Upper lobe of right lung (tissue), 1 donor: ENCODE measurements at regions not wholly inside any gene's neighbourhood (a gene's known extent, or its start where the extent isn't known, plus 50 kb on each side); places are given as distances from the start of the nearest gene placed in this dataset.

Experiments
- ATAC-seq: fragments of 200-7000 bp; cut with Tn5 transposase; one replicate; pipeline ENCODE4 v1.9.1; 2020; ENCODE audit warnings: mild to moderate bottlenecking, moderate library complexity
- DNase-seq: peaks from one replicate; pipeline ENCODE4 v3.0.0-alpha.2; 2020
- H3K27ac ChIP-seq: fragments of 200-600 bp; one replicate; pipeline ENCODE4 v1.8.0; 2022
- H3K27me3 ChIP-seq: fragments of 200-600 bp; one replicate; pipeline ENCODE4 v1.8.0; 2022; ENCODE audit warnings: mild to moderate bottlenecking
- H3K36me3 ChIP-seq: fragments of 200-600 bp; one replicate; pipeline ENCODE4 v1.8.0; 2022
- H3K4me1 ChIP-seq: fragments of 200-600 bp; one replicate; pipeline ENCODE4 v1.8.0; 2022
- H3K4me3 ChIP-seq: fragments of 200-600 bp; one replicate; pipeline ENCODE4 v1.8.0; 2022; ENCODE audit warnings: mild to moderate bottlenecking
- H3K9me3 ChIP-seq: fragments of 200-600 bp; one replicate; pipeline ENCODE4 v1.8.0; 2022
- intact Hi-C: fragments of 100-400 bp; cut with DNase I; formaldehyde crosslinking; loops from one replicate; pipeline ENCODE4 v1.11.0; 2022
- TF ChIP-seq, protein P1 (sequence below): fragments of 200-600 bp; IDR thresholded peaks from one replicate; pipeline ENCODE4 v1.8.0; 2022; ENCODE audit warnings: antibody characterized with exemption
- donor health status: DM: no; HTN: yes; CAD: no; lungs with severe emphysema.

DNA sequence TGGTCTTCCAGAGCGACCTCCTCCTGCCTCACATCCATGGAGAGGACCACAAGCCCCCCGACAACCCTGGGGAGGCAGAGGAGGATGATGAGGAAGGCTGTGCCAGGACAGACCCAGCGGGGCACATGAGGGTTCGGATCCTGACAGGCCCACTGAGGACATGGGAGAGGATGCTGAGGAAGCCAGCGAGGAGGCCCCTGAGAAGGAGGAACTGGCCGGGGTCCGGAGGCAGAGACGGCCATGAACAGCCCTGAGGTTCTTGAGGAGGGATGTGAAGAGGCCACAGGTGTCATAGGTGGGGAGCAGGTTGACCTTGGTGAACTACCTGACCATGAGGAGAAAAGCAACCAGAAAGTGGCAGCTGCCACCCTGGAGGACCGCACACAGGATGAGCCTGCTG is 54.9 kb upstream of the WNT7A start:
- Histone ChIP-seq H3K4me1 (no peaks in the 10 kb centered on the region), H3K9me3 (no peaks in the 10 kb centered on the region), H3K27ac (no peak overlapping the region), H3K27me3 (peaks cover 7% of the 10 kb centered on the region), H3K36me3 (no peaks in the 10 kb centered on the region), H3K4me3 (no peak overlapping the region)
- ATAC-seq (no peak), DNase-seq (no peak)
- intact Hi-C loops, result no loop called here
- TF ChIP-seq, protein P1, sequence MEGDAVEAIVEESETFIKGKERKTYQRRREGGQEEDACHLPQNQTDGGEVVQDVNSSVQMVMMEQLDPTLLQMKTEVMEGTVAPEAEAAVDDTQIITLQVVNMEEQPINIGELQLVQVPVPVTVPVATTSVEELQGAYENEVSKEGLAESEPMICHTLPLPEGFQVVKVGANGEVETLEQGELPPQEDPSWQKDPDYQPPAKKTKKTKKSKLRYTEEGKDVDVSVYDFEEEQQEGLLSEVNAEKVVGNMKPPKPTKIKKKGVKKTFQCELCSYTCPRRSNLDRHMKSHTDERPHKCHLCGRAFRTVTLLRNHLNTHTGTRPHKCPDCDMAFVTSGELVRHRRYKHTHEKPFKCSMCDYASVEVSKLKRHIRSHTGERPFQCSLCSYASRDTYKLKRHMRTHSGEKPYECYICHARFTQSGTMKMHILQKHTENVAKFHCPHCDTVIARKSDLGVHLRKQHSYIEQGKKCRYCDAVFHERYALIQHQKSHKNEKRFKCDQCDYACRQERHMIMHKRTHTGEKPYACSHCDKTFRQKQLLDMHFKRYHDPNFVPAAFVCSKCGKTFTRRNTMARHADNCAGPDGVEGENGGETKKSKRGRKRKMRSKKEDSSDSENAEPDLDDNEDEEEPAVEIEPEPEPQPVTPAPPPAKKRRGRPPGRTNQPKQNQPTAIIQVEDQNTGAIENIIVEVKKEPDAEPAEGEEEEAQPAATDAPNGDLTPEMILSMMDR, result no peak

DNA sequence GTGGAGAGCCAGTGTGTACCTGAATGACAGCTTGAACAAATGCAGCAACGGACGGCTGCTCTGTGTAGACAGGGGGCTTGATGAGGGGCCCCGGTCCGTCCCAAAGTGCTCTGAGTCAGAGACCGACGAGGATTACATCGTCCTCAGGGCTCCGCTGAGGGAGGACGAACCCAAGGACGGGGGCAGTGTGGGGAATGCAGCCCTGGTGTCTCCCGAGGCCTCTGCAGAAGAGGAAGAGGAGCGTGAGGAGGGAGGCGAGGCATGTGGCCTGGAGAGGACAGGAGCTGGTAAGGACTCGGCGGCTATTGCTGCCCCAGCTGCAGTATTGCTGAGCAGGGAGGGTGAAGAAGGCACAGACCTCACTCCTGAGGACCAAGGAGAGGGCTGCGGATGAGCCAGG is 54.4 kb upstream of the WNT7A start:
- no peaks in the 10 kb centered on the region for H3K4me1 ChIP-seq
- H3K27me3 ChIP-seq, result peaks cover 7% of the 10 kb centered on the region
- H3K27ac ChIP-seq, result no peak overlapping the region
- no peaks in the 10 kb centered on the region for H3K36me3 ChIP-seq
- intact Hi-C loops, result no loop called here
- H3K9me3 ChIP-seq, result no peaks in the 10 kb centered on the region
- no peak for ATAC-seq
- TF ChIP-seq, protein P1, result no peak
- H3K4me3 ChIP-seq, result no peak overlapping the region
- DNase-seq, result no peak

DNA sequence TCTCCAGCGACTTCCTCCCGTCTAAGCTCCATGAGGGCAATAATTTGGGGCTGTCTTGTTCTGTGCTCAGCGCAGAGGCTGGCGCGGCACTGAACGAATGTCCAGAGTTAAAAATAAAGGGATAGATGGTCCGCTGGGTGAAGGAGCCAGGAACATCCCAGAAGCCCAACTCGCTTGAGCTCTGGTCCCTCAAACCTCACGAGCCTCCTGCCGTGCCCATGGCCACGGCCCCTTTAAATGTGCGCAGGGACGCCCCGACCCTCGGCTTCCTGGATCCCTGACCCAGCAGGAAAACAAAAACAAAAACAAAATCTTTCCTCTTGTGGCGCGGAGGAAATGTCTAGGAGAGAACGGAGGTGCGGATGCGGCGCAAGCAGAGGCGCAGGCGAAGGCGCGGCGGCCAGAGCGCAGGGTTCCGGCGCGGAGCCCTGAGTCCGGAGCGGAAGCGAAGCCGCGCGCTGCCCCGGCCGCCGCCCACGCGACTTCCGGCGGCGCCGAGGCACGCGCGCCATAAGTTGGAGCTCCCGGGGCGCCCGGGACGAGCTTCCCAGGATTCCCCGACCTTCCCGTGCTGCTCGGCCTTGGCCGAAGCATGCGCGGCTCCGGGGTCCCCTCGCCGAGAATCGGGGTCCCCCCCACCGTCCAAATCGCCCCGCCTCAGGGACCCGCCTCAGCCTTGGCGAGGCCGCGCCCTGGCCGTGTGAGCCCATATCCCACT is 52.9 kb upstream of the WNT7A start:
- ATAC-seq (peak; percentile 47), DNase-seq (no peak)
- no peaks in the 10 kb centered on the region for H3K4me1 ChIP-seq
- TF ChIP-seq, protein P1, result no peak
- intact Hi-C loops, result no loop called here
- H3K27me3 ChIP-seq, result peaks cover 7% of the 10 kb centered on the region
- H3K4me3 ChIP-seq, result peak overlapping the region; percentile 38
- H3K9me3 ChIP-seq, result no peaks in the 10 kb centered on the region
- H3K36me3 ChIP-seq, result no peaks in the 10 kb centered on the region
- no peak overlapping the region for H3K27ac ChIP-seq

DNA sequence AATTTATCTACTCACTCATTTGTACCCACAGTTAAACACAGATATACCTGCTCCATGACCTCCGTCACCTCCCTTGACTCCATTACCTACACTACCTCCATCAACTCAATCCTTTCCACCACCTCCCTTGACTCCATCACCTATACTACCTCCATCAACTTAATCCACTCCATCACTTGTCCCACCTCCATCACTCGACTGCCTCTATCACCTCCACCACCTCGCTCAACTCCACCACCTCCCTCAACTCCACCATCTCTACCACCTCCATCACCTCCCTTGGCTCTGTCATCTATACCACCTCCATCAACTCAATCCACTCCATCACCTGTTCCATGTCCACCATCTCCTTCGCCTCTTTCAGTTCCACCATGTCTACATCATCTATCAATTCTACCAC is 51.3 kb upstream of the WNT7A start:
- Histone ChIP-seq H3K9me3 (no peaks in the 10 kb centered on the region), H3K4me1 (no peaks in the 10 kb centered on the region), H3K36me3 (no peaks in the 10 kb centered on the region), H3K27ac (no peak overlapping the region), H3K27me3 (peaks cover 7% of the 10 kb centered on the region), H3K4me3 (no peak overlapping the region)
- TF ChIP-seq, protein P1, result no peak
- ATAC-seq (no peak), DNase-seq (no peak)
- intact Hi-C loops, result no loop called here
